ENCODE measurements at regions not wholly inside any gene's neighbourhood (a gene's known extent, or its start where the extent isn't known, plus 50 kb on each side); places are given as distances from the start of the nearest gene placed in this dataset.

- Histone ChIP-seq H3K4me2 (replicated peaks; ENCODE audit: low read depth, low read length, poor library complexity, severe bottlenecking) (no peak overlapping the region), H3K9me3 (ENCODE audit: control extremely low read depth in 1 of 3, control insufficient read depth in 2 of 3, insufficient read depth in 1 of 3, low read length in 2 of 3) (no peaks in the 10 kb centered on the region), H3K27me3 (replicated peaks in 1 of 4; ENCODE audit: control extremely low read depth in 1 of 4, control insufficient read depth in 3 of 4, insufficient read depth in 4 of 4, low read length in 3 of 4) (no peaks in the 10 kb centered on the region), H3K9ac (ENCODE audit: low read length) (no peak overlapping the region), H3K4me3 (ENCODE audit: control extremely low read depth in 1 of 5, extremely low read depth in 1 of 5, insufficient read depth in 1 of 5, low read depth in 2 of 5, low read length in 4 of 5) (no peak overlapping the region), H4K20me1 (ENCODE audit: control insufficient read depth, insufficient read depth, low read length, poor library complexity, severe bottlenecking) (no peaks in the 10 kb centered on the region), H3K36me3 (replicated peaks in 1 of 2; ENCODE audit: control extremely low read depth in 1 of 2, control insufficient read depth in 1 of 2, extremely low read depth in 1 of 2, insufficient read depth in 2 of 2, low read length in 1 of 2) (no peaks in the 10 kb centered on the region), H3K27ac (ENCODE audit: low read length in 2 of 2) (no peak overlapping the region), H3K4me1 (ENCODE audit: control insufficient read depth in 2 of 2, insufficient read depth in 2 of 2, low read length in 2 of 2) (no peaks in the 10 kb centered on the region), H2AFZ (ENCODE audit: insufficient read depth, low read depth, low read length, poor library complexity, severe bottlenecking) (no peak overlapping the region), H3K79me2 (ENCODE audit: control insufficient read depth, insufficient read depth, low read length) (no peaks in the 10 kb centered on the region)
- 83% methylated on average over 2 of the region's 3 CpGs for WGBS (ENCODE audit: insufficient coverage)
- Mint-ChIP-seq H3K27ac (no peak overlapping the region), H3K27me3 (peaks cover 5% of the 10 kb centered on the region), H3K9me3 (ENCODE audit: insufficient read depth) (peaks cover 2% of the 10 kb centered on the region), H3K4me1 (no peaks in the 10 kb centered on the region), H3K4me3 (no peak overlapping the region)
- TF ChIP-seq EZH2 (IDR thresholded peaks at IDR 0.05; ENCODE audit: borderline replicate concordance, insufficient read depth, low read depth, low read length, poor library complexity, severe bottlenecking) (no peak), CTCF (IDR thresholded peaks at IDR 0.05) (no peak)
- ChIA-PET POLR2A (no interaction called here), CTCF (no interaction called here)
- ATAC-seq (ENCODE audit: low read depth) (no peak), DNase-seq (no peak)
- intact Hi-C loops (cut with micrococcal nuclease) = no loop called here
Observed at GRCh38 chr15:67977414-67978089, 76.6 kb upstream of the PIAS1 start.

GRCh38 chr15:67979281-67979680, 74.8 kb upstream of the PIAS1 start:
- no peak overlapping the region for H3K4me3 Mint-ChIP-seq

More at GRCh38 chr15:67979281-67979680, 74.8 kb upstream of the PIAS1 start:
- Histone ChIP-seq H3K9ac (ENCODE audit: low read length) (no peak overlapping the region), H3K4me3 (ENCODE audit: control extremely low read depth in 1 of 5, extremely low read depth in 1 of 5, insufficient read depth in 1 of 5, low read depth in 2 of 5, low read length in 4 of 5) (no peak overlapping the region), H3K9me3 (ENCODE audit: control extremely low read depth in 1 of 3, control insufficient read depth in 2 of 3, insufficient read depth in 1 of 3, low read length in 2 of 3) (no peaks in the 10 kb centered on the region), H2AFZ (ENCODE audit: insufficient read depth, low read depth, low read length, poor library complexity, severe bottlenecking) (no peak overlapping the region), H3K27ac (ENCODE audit: low read length in 2 of 2) (no peak overlapping the region), H3K27me3 (replicated peaks in 1 of 4; ENCODE audit: control extremely low read depth in 1 of 4, control insufficient read depth in 3 of 4, insufficient read depth in 4 of 4, low read length in 3 of 4) (no peaks in the 10 kb centered on the region), H3K36me3 (replicated peaks in 1 of 2; ENCODE audit: control extremely low read depth in 1 of 2, control insufficient read depth in 1 of 2, extremely low read depth in 1 of 2, insufficient read depth in 2 of 2, low read length in 1 of 2) (no peaks in the 10 kb centered on the region), H3K4me1 (ENCODE audit: control insufficient read depth in 2 of 2, insufficient read depth in 2 of 2, low read length in 2 of 2) (no peaks in the 10 kb centered on the region), H4K20me1 (ENCODE audit: control insufficient read depth, insufficient read depth, low read length, poor library complexity, severe bottlenecking) (no peaks in the 10 kb centered on the region), H3K4me2 (replicated peaks; ENCODE audit: low read depth, low read length, poor library complexity, severe bottlenecking) (no peak overlapping the region), H3K79me2 (ENCODE audit: control insufficient read depth, insufficient read depth, low read length) (no peaks in the 10 kb centered on the region)
- ChIA-PET POLR2A (no interaction called here), CTCF (no interaction called here)
- Mint-ChIP-seq H3K27me3 (peaks cover 5% of the 10 kb centered on the region), H3K27ac (no peak overlapping the region), H3K9me3 (ENCODE audit: insufficient read depth) (peaks cover 2% of the 10 kb centered on the region), H3K4me1 (no peaks in the 10 kb centered on the region)
- no peak for ATAC-seq (ENCODE audit: low read depth)
- intact Hi-C loops (cut with micrococcal nuclease) = no loop called here
- TF ChIP-seq CTCF (IDR thresholded peaks at IDR 0.05) = no peak
- no peak for TF ChIP-seq EZH2 (IDR thresholded peaks at IDR 0.05; ENCODE audit: borderline replicate concordance, insufficient read depth, low read depth, low read length, poor library complexity, severe bottlenecking)
- no peak for DNase-seq
